GM23338 (cell line): ENCODE measurements at regions not wholly inside any gene's neighbourhood (a gene's known extent, or its start where the extent isn't known, plus 50 kb on each side); places are given as distances from the start of the nearest gene placed in this dataset.

Experiments
- ATAC-seq: fragments of 200-7000 bp; cut with Tn5 transposase; 3 replicates; pipeline ENCODE4 v1.9.1; 2020
- DNase-seq: peaks from one replicate; pipeline ENCODE4 v3.0.0-alpha.2; 2015; ENCODE audit warnings: low spot score
- H2AFZ ChIP-seq: fragments of 200-600 bp; sonication (generic); 2 replicates; pipeline ENCODE4 v1.8.0; 2016; ENCODE audit warnings: antibody characterized with exemption, mild to moderate bottlenecking, moderate library complexity
- H3F3A ChIP-seq: fragments of 200-600 bp; sonication (generic); replicated peaks from 2 replicates; pipeline ENCODE4 v1.8.0; 2017; ENCODE audit warnings: antibody characterized with exemption, mixed run types, low read depth
- H3K27ac ChIP-seq: fragments of 200-600 bp; sonication (generic); 2 replicates; pipeline ENCODE4 v1.6.1; 2016; ENCODE audit warnings: low read depth
- H3K27me3 ChIP-seq: fragments of 200-600 bp; sonication (generic); 2 replicates; pipeline ENCODE4 v1.8.0; 2016; ENCODE audit warnings: mild to moderate bottlenecking, mixed run types, moderate library complexity; ENCODE audit not compliant: insufficient read depth
- H3K36me3 ChIP-seq: fragments of 200-600 bp; sonication (generic); 2 replicates; pipeline ENCODE4 v1.8.0; 2016; ENCODE audit warnings: mild to moderate bottlenecking; ENCODE audit not compliant: insufficient read depth
- H3K4me1 ChIP-seq: fragments of 200-600 bp; sonication (generic); 2 replicates; pipeline ENCODE4 v1.8.0; 2016; ENCODE audit warnings: mild to moderate bottlenecking, moderate library complexity; ENCODE audit not compliant: insufficient read depth
- H3K4me2 ChIP-seq: fragments of 200-600 bp; sonication (generic); 2 replicates; pipeline ENCODE4 v1.7.1; 2017; ENCODE audit warnings: mixed run types
- H3K4me3 ChIP-seq: fragments of 200-600 bp; sonication (generic); 2 replicates; pipeline ENCODE4 v1.6.1; 2016; ENCODE audit warnings: mixed run types
- H3K79me2 ChIP-seq: fragments of 200-600 bp; sonication (generic); replicated peaks from 2 replicates; pipeline ENCODE4 v1.8.0; 2017; ENCODE audit warnings: mild to moderate bottlenecking; ENCODE audit not compliant: insufficient read depth
- H3K9me2 ChIP-seq: fragments of 200-600 bp; sonication (generic); 2 replicates; pipeline ENCODE4 v1.8.0; 2017; ENCODE audit not compliant: insufficient read depth
- H4K20me1 ChIP-seq: fragments of 200-600 bp; sonication (generic); replicated peaks from 2 replicates; pipeline ENCODE4 v1.8.0; 2017; ENCODE audit warnings: mild to moderate bottlenecking; ENCODE audit not compliant: insufficient read depth
- H3K27ac Mint-ChIP-seq: 2 replicates; pipeline ENCODE4 v1.8.0; 2020; ENCODE audit warnings: inconsistent platforms, mild to moderate bottlenecking, moderate library complexity, mixed read lengths
- H3K27me3 Mint-ChIP-seq: 3 replicates; pipeline ENCODE4 v1.8.0; 2022; ENCODE audit warnings: low read depth, mild to moderate bottlenecking, moderate library complexity, mixed read lengths, inconsistent platforms; ENCODE audit not compliant: insufficient read depth, poor library complexity
- H3K36me3 Mint-ChIP-seq: 3 replicates; pipeline ENCODE4 v1.8.0; 2021; ENCODE audit warnings: low read depth, mild to moderate bottlenecking, inconsistent platforms, moderate library complexity, mixed read lengths
- H3K4me1 Mint-ChIP-seq: 3 replicates; pipeline ENCODE4 v1.8.0; 2020; ENCODE audit warnings: mild to moderate bottlenecking, inconsistent platforms, mixed read lengths
- H3K4me3 Mint-ChIP-seq: 3 replicates; pipeline ENCODE4 v1.8.0; 2021; ENCODE audit warnings: moderate library complexity, mild to moderate bottlenecking, inconsistent platforms, mixed read lengths
- H3K9me3 Mint-ChIP-seq: 3 replicates; pipeline ENCODE4 v1.8.0; 2020; ENCODE audit warnings: moderate library complexity, mild to moderate bottlenecking, inconsistent platforms, mixed read lengths
- CREB1 ChIP-seq: fragments of 250-450 bp; sonication (Bioruptor Pico); IDR thresholded peaks from 2 replicates; pipeline ENCODE4 v1.5.0; 2020; ENCODE audit warnings: low read depth, mild to moderate bottlenecking, moderate library complexity
- CTCF ChIP-seq, 2 experiments: fragments of 200-600 bp in 1 of 2; sonication (generic) in 1 of 2; conservative IDR thresholded peaks; 2 replicates each; pipeline versions ENCODE4 v1.5.1 to v1.6.1; 2016 to 2017; ENCODE audit warnings: antibody characterized with exemption in 2 of 2, low read depth in 2 of 2, mild to moderate bottlenecking in 2 of 2, moderate library complexity in 1 of 2
- EZH2 ChIP-seq: fragments of 200-600 bp; sonication (generic); IDR thresholded peaks from one replicate; pipeline ENCODE4 v1.8.0; 2017; ENCODE audit warnings: antibody characterized with exemption, mild to moderate bottlenecking, low read depth; ENCODE audit not compliant: unreplicated experiment
- EZH2phosphoT487 ChIP-seq: fragments of 200-600 bp; sonication (generic); IDR thresholded peaks from one replicate; pipeline ENCODE4 v1.8.1; 2018; ENCODE audit warnings: antibody characterized with exemption; ENCODE audit not compliant: unreplicated experiment
- JUNB ChIP-seq: IDR thresholded peaks from one replicate; pipeline ENCODE4 v1.6.1; 2016; ENCODE audit warnings: antibody characterized with exemption; ENCODE audit not compliant: unreplicated experiment
- NANOG ChIP-seq: IDR thresholded peaks from 2 replicates; pipeline ENCODE4 v1.6.1; 2016; ENCODE audit warnings: antibody characterized with exemption, borderline replicate concordance
- POLR2AphosphoS5 ChIP-seq: IDR thresholded peaks from 2 replicates; pipeline ENCODE4 v1.6.1; 2016; ENCODE audit warnings: antibody characterized with exemption, low read depth
- STAT1 ChIP-seq: IDR thresholded peaks from one replicate; pipeline ENCODE4 v1.6.1; 2016; ENCODE audit warnings: antibody characterized with exemption; ENCODE audit not compliant: unreplicated experiment
- ZNF114 ChIP-seq: fragments of 250-450 bp; sonication (Bioruptor Pico); IDR thresholded peaks from 2 replicates; pipeline ENCODE4 v1.5.0; 2020; ENCODE audit warnings: mild to moderate bottlenecking, moderate library complexity
- ZNF331 ChIP-seq: fragments of 250-450 bp; sonication (Bioruptor Pico); IDR thresholded peaks from 2 replicates; pipeline ENCODE4 v1.5.0; 2020; ENCODE audit warnings: low read depth, mild to moderate bottlenecking, moderate library complexity
- ZNF462 ChIP-seq: fragments of 250-450 bp; sonication (Bioruptor Pico); IDR thresholded peaks from 2 replicates; pipeline ENCODE4 v1.5.0; 2020; ENCODE audit warnings: mild to moderate bottlenecking, moderate library complexity
- TF ChIP-seq, protein P1 (sequence below): IDR thresholded peaks from 2 replicates; pipeline ENCODE4 v1.6.1; 2016; ENCODE audit warnings: antibody characterized with exemption
- TF ChIP-seq, protein P2 (sequence below): IDR thresholded peaks from one replicate; pipeline ENCODE4 v1.6.1; 2018; ENCODE audit warnings: antibody characterized with exemption; ENCODE audit not compliant: unreplicated experiment

DNA sequence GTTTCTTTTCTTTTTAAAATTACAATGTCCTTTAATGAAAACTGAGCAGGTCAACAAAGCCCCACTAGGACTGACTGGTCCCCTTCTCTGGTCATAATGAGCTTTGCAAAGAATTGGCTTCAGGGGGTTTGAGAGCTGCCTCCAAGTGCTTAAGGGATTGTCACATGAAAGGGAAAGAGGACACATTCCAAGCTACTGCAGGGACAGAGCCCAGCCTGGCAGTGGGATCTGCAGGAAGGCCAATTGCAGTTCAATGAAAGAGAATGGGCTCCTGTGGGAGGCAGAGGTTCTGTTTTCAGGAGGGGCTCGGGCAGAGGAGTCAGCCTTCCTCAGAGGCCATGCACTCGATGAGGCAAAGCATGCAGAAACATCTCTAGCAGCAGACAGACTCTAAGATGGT lies 84.1 kb upstream of the ACKR3 start:
- Mint-ChIP-seq H3K4me1 (peaks cover 8% of the 10 kb centered on the region; the same call in 2 of the 3 replicates), H3K27ac (no peak overlapping the region; the same call in 1 of the 2 replicates), H3K9me3 (peaks cover 4% of the 10 kb centered on the region; the same call in 2 of the 3 replicates), H3K4me3 (no peak overlapping the region), H3K27me3 (peaks cover 3% of the 10 kb centered on the region), H3K36me3 (peaks cover 4% of the 10 kb centered on the region; the same call in 1 of the 3 replicates)
- Histone ChIP-seq H2AFZ (no peak overlapping the region), H3K4me3 (no peak overlapping the region), H3K36me3 (no peaks in the 10 kb centered on the region), H3K4me1 (peaks cover 8% of the 10 kb centered on the region; the same call in 1 of the 2 replicates), H3K79me2 (no peaks in the 10 kb centered on the region), H3K27ac (no peak overlapping the region), H3F3A (no peaks in the 10 kb centered on the region), H3K27me3 (no peaks in the 10 kb centered on the region), H4K20me1 (no peaks in the 10 kb centered on the region), H3K4me2 (no peak overlapping the region), H3K9me2 (no peaks in the 10 kb centered on the region)
- no peak for TF ChIP-seq JUNB
- no peak for TF ChIP-seq STAT1
- no peak for TF ChIP-seq EZH2phosphoT487
- no peak for TF ChIP-seq ZNF331 (CRISPR knock-in tag)
- TF ChIP-seq, protein P1, sequence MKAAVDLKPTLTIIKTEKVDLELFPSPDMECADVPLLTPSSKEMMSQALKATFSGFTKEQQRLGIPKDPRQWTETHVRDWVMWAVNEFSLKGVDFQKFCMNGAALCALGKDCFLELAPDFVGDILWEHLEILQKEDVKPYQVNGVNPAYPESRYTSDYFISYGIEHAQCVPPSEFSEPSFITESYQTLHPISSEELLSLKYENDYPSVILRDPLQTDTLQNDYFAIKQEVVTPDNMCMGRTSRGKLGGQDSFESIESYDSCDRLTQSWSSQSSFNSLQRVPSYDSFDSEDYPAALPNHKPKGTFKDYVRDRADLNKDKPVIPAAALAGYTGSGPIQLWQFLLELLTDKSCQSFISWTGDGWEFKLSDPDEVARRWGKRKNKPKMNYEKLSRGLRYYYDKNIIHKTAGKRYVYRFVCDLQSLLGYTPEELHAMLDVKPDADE: no peak
- no peak for TF ChIP-seq CREB1 (CRISPR knock-in tag)
- no peak for TF ChIP-seq POLR2AphosphoS5
- TF ChIP-seq CTCF (conservative IDR thresholded peaks at IDR 0.05; ENCODE audit: low read depth in 2 of 2): no peak
- TF ChIP-seq, protein P2, sequence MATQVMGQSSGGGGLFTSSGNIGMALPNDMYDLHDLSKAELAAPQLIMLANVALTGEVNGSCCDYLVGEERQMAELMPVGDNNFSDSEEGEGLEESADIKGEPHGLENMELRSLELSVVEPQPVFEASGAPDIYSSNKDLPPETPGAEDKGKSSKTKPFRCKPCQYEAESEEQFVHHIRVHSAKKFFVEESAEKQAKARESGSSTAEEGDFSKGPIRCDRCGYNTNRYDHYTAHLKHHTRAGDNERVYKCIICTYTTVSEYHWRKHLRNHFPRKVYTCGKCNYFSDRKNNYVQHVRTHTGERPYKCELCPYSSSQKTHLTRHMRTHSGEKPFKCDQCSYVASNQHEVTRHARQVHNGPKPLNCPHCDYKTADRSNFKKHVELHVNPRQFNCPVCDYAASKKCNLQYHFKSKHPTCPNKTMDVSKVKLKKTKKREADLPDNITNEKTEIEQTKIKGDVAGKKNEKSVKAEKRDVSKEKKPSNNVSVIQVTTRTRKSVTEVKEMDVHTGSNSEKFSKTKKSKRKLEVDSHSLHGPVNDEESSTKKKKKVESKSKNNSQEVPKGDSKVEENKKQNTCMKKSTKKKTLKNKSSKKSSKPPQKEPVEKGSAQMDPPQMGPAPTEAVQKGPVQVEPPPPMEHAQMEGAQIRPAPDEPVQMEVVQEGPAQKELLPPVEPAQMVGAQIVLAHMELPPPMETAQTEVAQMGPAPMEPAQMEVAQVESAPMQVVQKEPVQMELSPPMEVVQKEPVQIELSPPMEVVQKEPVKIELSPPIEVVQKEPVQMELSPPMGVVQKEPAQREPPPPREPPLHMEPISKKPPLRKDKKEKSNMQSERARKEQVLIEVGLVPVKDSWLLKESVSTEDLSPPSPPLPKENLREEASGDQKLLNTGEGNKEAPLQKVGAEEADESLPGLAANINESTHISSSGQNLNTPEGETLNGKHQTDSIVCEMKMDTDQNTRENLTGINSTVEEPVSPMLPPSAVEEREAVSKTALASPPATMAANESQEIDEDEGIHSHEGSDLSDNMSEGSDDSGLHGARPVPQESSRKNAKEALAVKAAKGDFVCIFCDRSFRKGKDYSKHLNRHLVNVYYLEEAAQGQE: no peak
- TF ChIP-seq NANOG: no peak
- TF ChIP-seq EZH2: no peak
- no peak for TF ChIP-seq ZNF114 (CRISPR knock-in tag)
- TF ChIP-seq ZNF462 (CRISPR knock-in tag): no peak
- peak; percentile 20 for DNase-seq
- peak; percentile 35; the same call in 2 of the 3 replicates for ATAC-seq
